ENCODE measurements at regions not wholly inside any gene's neighbourhood (a gene's known extent, or its start where the extent isn't known, plus 50 kb on each side); places are given as distances from the start of the nearest gene placed in this dataset.
"Not testable (repeated sequence)": the region's sequence is repeated elsewhere in the genome, so short reads cannot be mapped to it uniquely, and the experiment has no call there.

DNA sequence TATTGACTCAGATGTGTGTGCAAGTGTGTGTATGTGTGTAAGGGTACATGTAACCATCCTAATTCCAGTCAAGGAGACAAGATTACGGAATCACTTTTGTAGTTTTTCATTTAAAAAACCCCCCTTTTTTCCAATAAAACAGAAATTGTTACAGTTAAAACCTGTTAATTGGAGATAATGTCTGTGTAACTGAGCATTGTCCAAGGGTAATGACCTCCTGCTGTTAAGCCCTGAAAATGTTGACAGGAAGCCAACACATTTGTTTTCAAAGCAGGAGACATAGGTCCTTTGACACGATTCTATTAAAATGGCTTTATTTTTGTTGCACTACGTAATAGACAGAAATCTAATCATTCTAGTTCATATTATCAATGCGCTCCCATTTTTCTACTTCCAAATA is 457.3 kb upstream of the ARRDC3 start:
- DNase-seq (ENCODE audit: low read depth), result no peak

- DNase-seq (ENCODE audit: low read depth), result no peak
Observed at GRCh38 chr5:91839721-91840120, 456.6 kb upstream of the ARRDC3 start.

- no peak for DNase-seq (ENCODE audit: low read depth)
Observed at GRCh38 chr5:91839233-91839632, 456.1 kb upstream of the ARRDC3 start.

GRCh38 chr5:91830361-91830953 is 447.3 kb upstream of the ARRDC3 start:
- DNase-seq (ENCODE audit: low read depth), result no peak

- no peak for DNase-seq (ENCODE audit: low read depth)
Observed at GRCh38 chr5:91825618-91826017, 442.5 kb upstream of the ARRDC3 start.

DNA sequence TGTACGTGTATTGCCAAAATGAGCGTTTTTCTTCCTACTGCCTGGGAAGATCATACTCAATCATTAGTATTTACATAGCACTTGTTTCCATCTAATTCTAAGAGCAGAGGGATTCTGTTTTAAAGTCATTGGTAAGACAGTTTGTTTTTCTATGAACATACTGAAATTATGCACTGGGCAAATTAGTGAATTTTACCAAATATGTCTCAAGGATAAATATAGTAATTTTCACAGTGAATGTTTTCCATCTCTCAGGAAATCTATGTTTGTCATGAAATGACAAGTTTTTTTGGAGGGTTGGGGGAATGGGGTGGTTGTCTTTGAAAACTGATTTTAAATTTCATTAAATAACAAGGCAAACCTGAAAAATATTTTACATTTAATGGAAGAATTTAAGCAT is 441.3 kb upstream of the ARRDC3 start:
- DNase-seq (ENCODE audit: low read depth), result no peak

- no peak for DNase-seq (ENCODE audit: low read depth)
Observed at GRCh38 chr5:91820874-91821273, 437.8 kb upstream of the ARRDC3 start.

DNA sequence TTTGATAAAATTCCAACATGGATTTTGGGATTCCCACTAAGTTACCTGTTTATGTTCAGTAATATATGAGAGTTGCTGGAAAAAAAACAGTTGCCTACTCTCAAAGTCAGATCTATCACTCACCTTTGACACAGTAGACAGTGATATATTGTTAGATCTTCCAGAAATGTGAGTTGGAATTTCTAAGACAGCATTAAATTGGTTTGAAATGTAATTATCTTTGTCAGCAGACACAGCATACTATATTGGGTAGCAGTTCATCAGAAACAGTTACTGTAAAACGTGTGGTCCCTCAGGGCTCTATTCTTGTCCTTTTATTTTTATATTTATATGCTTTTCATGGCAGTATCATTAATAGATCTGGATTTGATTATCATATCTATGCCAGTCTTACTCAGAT is 433.6 kb upstream of the ARRDC3 start:
- no peak for DNase-seq (ENCODE audit: low read depth)

DNA sequence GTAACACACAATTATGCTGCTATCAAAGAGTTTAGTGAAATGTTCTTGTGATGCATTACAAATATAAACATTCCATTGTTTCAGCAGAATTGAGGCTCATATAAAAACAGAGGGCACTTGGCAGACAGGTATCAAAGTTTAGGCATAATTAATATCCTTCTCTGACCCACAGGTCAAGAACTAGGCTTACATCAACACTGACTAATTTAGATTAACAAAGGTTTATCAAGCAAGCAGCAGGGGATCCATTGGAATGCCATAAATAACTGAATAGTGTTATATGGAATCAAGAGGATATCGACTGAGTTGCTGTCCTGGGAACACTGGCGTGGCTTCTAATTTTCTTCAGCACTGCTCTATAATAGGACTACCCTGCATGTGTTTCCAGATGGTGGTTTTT is 414.5 kb upstream of the ARRDC3 start:
- no peak for DNase-seq (ENCODE audit: low read depth)

DNA sequence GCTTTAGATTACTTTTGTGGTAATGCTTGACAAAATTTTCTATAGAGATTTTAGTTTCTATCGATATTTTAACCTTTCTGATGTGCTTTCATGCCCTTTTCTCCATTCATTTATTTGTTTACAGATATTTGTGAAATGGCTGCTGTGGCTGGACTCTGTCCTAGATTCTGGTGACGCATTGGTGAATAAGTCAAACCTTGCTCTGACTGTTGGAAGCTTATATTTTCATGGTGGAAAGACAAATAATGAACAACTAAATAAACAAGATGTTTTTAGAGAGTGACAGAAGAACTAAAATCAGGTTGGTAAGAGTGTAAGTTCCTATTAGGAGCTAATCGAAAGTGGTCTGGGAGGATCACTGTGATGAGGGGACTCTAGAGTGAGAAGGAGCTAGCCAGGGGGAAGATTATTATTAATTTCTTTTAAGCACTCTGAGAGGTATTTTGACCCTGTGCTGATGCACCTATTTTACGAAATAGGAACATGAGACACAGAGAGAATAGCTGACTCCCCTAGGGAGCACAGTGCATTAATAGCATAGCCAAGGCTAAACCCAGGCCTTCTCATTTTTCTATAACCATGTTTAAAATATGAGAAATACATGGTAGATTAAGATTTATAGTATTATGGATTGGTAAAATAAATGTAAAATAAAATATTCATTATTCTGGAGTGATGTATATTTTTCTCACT is 411.9 kb upstream of the ARRDC3 start:
- DNase-seq (ENCODE audit: low read depth), result no peak

GRCh38 chr5:91794455-91794854 is 411.3 kb upstream of the ARRDC3 start:
- DNase-seq (ENCODE audit: low read depth), result no peak

- no peak for DNase-seq (ENCODE audit: low read depth)
Observed at GRCh38 chr5:91787718-91788117, 404.6 kb upstream of the ARRDC3 start.

- DNase-seq (ENCODE audit: low read depth), result no peak
Observed at GRCh38 chr5:91777671-91778070, 394.6 kb upstream of the ARRDC3 start.

DNA sequence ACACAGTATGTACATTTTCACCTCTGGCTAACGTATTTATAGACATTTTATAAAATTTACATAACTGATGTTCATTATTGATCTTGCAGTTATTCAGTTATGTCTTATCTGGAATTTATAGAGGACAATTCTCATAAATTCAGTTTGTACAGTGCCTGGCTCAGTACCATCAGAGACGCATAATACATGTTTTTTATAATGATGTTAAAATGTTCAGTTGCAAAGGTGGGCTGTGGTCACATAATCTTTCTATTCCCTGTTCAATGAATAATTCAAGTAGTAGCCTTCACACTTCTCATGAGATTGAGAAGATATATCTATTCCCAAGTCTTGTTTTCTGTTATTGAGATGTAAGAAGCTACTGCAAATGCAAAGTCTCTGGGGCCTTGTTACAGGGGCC is 393.1 kb upstream of the ARRDC3 start:
- DNase-seq (ENCODE audit: low read depth), result no peak

DNA sequence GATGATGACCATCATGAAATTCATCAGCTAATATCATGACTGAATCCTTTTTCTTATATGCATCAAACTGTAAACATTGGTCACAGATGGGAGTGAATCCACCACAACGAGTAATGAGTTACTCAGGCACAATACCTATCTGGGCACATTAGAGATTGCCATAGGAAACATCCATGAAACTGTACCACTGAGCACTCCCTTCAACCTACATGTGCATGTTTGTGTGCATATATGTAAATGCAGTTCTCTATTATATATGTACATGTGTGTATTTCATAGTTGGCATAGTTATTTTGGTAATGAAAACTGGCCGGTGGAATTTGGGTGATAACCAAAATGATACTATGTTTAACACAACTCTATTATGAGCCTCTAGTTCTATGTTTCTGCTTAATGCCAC is 387.3 kb upstream of the ARRDC3 start:
- DNase-seq (ENCODE audit: low read depth), result no peak

GRCh38 chr5:91757383-91757782 is 374.3 kb upstream of the ARRDC3 start:
- DNase-seq (ENCODE audit: low read depth), result not testable (repeated sequence)

DNA sequence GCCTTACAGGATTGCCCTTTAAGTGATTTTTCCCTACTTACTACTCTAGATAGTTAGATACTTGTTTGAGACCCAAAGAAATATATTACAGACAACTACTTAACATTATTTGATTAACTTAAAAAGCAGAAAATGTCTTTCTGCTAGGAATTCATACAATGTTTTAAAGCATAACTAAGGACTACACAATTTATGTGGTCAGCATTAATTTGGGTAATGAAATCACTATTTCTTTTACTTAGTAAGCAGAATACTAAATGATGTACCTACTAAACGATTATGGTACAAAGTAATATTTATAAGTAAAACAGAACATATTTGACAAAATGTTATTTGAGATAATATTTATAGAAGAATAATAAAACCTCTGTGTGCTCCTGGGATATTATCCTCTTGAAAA is 371.9 kb upstream of the ARRDC3 start:
- DNase-seq (ENCODE audit: low read depth), result no peak

GRCh38 chr5:91744470-91744869 is 361.4 kb upstream of the ARRDC3 start:
- not testable (repeated sequence) for DNase-seq (ENCODE audit: low read depth)

- DNase-seq (ENCODE audit: low read depth), result no peak
Observed at GRCh38 chr5:91742550-91742949, 359.4 kb upstream of the ARRDC3 start.

GRCh38 chr5:91741764-91742505 is 358.8 kb upstream of the ARRDC3 start:
- no peak for DNase-seq (ENCODE audit: low read depth)

DNA sequence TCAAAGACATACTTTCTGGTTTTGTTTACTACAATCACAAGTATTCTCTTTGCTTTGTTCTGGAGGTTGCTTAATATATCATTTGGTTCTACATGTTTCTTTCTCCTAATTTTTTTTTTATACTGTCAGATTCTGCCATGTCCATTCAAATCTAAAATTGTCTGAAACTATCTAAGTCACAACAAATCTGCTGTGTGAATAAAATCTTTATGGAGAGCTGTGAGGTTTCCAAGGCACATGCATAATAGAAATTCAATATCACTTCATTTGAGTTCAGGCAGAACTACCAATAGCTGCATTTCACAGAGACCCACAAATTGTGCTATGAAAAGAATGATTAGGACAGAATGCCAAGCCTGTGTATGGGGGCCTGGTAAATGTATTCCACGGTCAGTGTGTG is 346.9 kb upstream of the ARRDC3 start:
- DNase-seq (ENCODE audit: low read depth), result no peak

GRCh38 chr5:91727463-91727862 is 344.3 kb upstream of the ARRDC3 start:
- DNase-seq (ENCODE audit: low read depth), result no peak

DNA sequence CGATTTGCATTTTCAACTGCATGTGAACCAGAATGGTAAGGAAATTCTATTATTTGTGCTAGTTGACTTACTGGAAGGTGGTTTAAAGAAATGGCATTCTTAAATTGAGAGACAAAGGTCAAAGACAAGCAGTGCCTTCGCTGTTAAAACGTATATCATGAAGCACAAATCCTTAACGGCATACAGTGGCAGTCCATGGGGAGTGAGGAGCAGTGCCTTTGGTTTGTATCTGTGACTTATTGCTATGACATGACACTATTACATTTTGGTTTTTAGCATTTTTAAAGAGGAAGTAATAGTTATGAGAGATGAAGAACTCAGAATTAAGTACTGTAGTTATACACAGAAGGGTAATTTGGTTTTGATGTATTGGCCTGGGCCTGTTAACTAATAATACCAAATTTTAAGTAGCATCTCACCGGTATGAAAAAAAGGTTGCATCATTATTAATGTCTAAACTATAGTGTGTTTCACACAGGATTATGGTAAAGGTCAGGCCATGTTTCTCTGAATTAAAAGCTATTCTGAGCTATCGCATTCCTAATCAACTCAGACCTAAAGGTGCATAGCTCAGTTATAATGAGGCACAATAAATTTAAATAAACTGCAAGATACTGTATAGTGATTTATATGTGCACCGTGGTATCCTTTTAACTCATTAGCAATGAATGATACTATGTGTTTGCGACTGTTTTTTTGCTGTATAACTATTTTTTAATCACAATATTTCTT is 339.8 kb upstream of the ARRDC3 start:
- no peak for DNase-seq (ENCODE audit: low read depth)

Measured in fibroblast of the conjunctiva (primary cell).